Type B pancreatic cell (in vitro differentiated cells): ENCODE measurements at regions not wholly inside any gene's neighbourhood (a gene's known extent, or its start where the extent isn't known, plus 50 kb on each side); places are given as distances from the start of the nearest gene placed in this dataset.

Source experiments
- DNase-seq: peaks from one replicate; pipeline ENCODE4 v3.0.0; 2021; ENCODE audit warnings: mixed read lengths; ENCODE audit not compliant: unreplicated experiment; ENCODE audit errors: extremely low spot score
- H3K27ac Mint-ChIP-seq: 2 replicates; pipeline ENCODE4 v1.8.0; 2021; ENCODE audit warnings: mild to moderate bottlenecking, mixed read lengths
- H3K27me3 Mint-ChIP-seq: 2 replicates; pipeline ENCODE4 v1.8.0; 2021; ENCODE audit warnings: mixed read lengths
- H3K36me3 Mint-ChIP-seq: 2 replicates; pipeline ENCODE4 v1.8.0; 2021; ENCODE audit warnings: mixed read lengths
- H3K4me1 Mint-ChIP-seq: one replicate; pipeline ENCODE4 v1.8.0; 2021; ENCODE audit warnings: mixed read lengths; ENCODE audit not compliant: unreplicated experiment
- H3K4me3 Mint-ChIP-seq: 2 replicates; pipeline ENCODE4 v1.8.0; 2021; ENCODE audit warnings: mild to moderate bottlenecking, mixed read lengths
- H3K9me3 Mint-ChIP-seq: 2 replicates; pipeline ENCODE4 v1.8.0; 2021; ENCODE audit warnings: mixed read lengths
- CTCF ChIP-seq: fragments of 200-600 bp; sonication (generic); conservative IDR thresholded peaks from 2 replicates; pipeline ENCODE4 v1.5.0; 2021; ENCODE audit warnings: antibody characterized with exemption, mild to moderate bottlenecking

GRCh38 chr18:54736981-54737380 lies 91.3 kb upstream of the RAB27B start:
- H3K36me3 Mint-ChIP-seq, result no peaks in the 10 kb centered on the region
- H3K9me3 Mint-ChIP-seq, result peaks cover 4% of the 10 kb centered on the region
- H3K27ac Mint-ChIP-seq, result no peak overlapping the region
- H3K27me3 Mint-ChIP-seq, result peaks cover 3% of the 10 kb centered on the region
- no peak for TF ChIP-seq CTCF
- no peak overlapping the region for H3K4me3 Mint-ChIP-seq
- no peaks in the 10 kb centered on the region for H3K4me1 Mint-ChIP-seq
- DNase-seq, result no peak

- no peak overlapping the region for H3K4me3 Mint-ChIP-seq
- no peak for TF ChIP-seq CTCF
- H3K4me1 Mint-ChIP-seq, result no peaks in the 10 kb centered on the region
- peaks cover 3% of the 10 kb centered on the region for H3K27me3 Mint-ChIP-seq
- H3K36me3 Mint-ChIP-seq, result no peaks in the 10 kb centered on the region
- no peak for DNase-seq
- no peak overlapping the region for H3K27ac Mint-ChIP-seq
- H3K9me3 Mint-ChIP-seq, result peaks cover 4% of the 10 kb centered on the region
These were observed 90.3 kb upstream of the RAB27B start for GRCh38 chr18:54737986-54738385.

- Mint-ChIP-seq H3K36me3 (no peaks in the 10 kb centered on the region), H3K9me3 (no peaks in the 10 kb centered on the region), H3K27me3 (no peaks in the 10 kb centered on the region), H3K27ac (no peak overlapping the region), H3K4me1 (no peaks in the 10 kb centered on the region), H3K4me3 (no peak overlapping the region)
- TF ChIP-seq CTCF, result no peak
- no peak for DNase-seq
These were observed 88.8 kb upstream of the RAB27B start for GRCh38 chr18:54739476-54739875.

GRCh38 chr18:54740136-54740846 lies 88.0 kb upstream of the RAB27B start:
- H3K36me3 Mint-ChIP-seq, result no peaks in the 10 kb centered on the region
- H3K4me3 Mint-ChIP-seq, result no peak overlapping the region
- no peaks in the 10 kb centered on the region for H3K4me1 Mint-ChIP-seq
- TF ChIP-seq CTCF, result no peak
- no peaks in the 10 kb centered on the region for H3K27me3 Mint-ChIP-seq
- H3K27ac Mint-ChIP-seq, result no peak overlapping the region
- no peaks in the 10 kb centered on the region for H3K9me3 Mint-ChIP-seq
- DNase-seq, result no peak

- TF ChIP-seq CTCF, result no peak
These were observed 86.2 kb upstream of the RAB27B start for GRCh38 chr18:54742120-54742519.

More at GRCh38 chr18:54742120-54742519, 86.2 kb upstream of the RAB27B start:
- H3K4me3 Mint-ChIP-seq, result no peak overlapping the region
- H3K36me3 Mint-ChIP-seq, result no peaks in the 10 kb centered on the region
- no peak overlapping the region for H3K27ac Mint-ChIP-seq
- DNase-seq, result no peak
- no peaks in the 10 kb centered on the region for H3K9me3 Mint-ChIP-seq
- H3K4me1 Mint-ChIP-seq, result no peaks in the 10 kb centered on the region
- no peaks in the 10 kb centered on the region for H3K27me3 Mint-ChIP-seq
